Stimulated activated naive B cell treated with anti-CD40 and anti-IgM and Interleukin-4, amounts not matched to agents 10 μg/mL and 1 μg/mL and 100 μg/mL, for 72 hours (primary cell): ENCODE measurements at regions not wholly inside any gene's neighbourhood (a gene's known extent, or its start where the extent isn't known, plus 50 kb on each side); places are given as distances from the start of the nearest gene placed in this dataset.
"Not testable (repeated sequence)": the region's sequence is repeated elsewhere in the genome, so short reads cannot be mapped to it uniquely, and the experiment has no call there.

Experiments
- ATAC-seq, 2 donors: fragments of 150-1000 bp; cut with Tn5 transposase; replicated peaks; 2 replicates each; pipeline ENCODE4 v1.10.0; 2021; ENCODE audit warnings: moderate library complexity in 1 of 2
- DNase-seq: peaks from one replicate; pipeline ENCODE4 v3.0.0; 2021
- H3K27ac Mint-ChIP-seq: one replicate; pipeline ENCODE4 v1.8.0; 2022; ENCODE audit warnings: mild to moderate bottlenecking, mixed read lengths
- H3K27me3 Mint-ChIP-seq, 2 donors: one replicate each; pipeline ENCODE4 v1.8.0; 2022; ENCODE audit warnings: mixed read lengths in 2 of 2
- H3K36me3 Mint-ChIP-seq, 2 donors: one replicate each; pipeline ENCODE4 v1.8.0; 2022; ENCODE audit warnings: mixed read lengths in 2 of 2, mild to moderate bottlenecking in 1 of 2
- H3K4me1 Mint-ChIP-seq, 2 donors: one replicate each; pipeline ENCODE4 v1.8.0; 2022; ENCODE audit warnings: mixed read lengths in 2 of 2, mild to moderate bottlenecking in 1 of 2
- H3K4me3 Mint-ChIP-seq, 2 donors: one replicate each; pipeline ENCODE4 v1.8.0; 2022; ENCODE audit warnings: mild to moderate bottlenecking in 2 of 2, mixed read lengths in 2 of 2, moderate library complexity in 1 of 2
- H3K9me3 Mint-ChIP-seq, 2 donors: one replicate each; pipeline ENCODE4 v1.8.0; 2022; ENCODE audit warnings: mixed read lengths in 2 of 2, mild to moderate bottlenecking in 1 of 2

DNA sequence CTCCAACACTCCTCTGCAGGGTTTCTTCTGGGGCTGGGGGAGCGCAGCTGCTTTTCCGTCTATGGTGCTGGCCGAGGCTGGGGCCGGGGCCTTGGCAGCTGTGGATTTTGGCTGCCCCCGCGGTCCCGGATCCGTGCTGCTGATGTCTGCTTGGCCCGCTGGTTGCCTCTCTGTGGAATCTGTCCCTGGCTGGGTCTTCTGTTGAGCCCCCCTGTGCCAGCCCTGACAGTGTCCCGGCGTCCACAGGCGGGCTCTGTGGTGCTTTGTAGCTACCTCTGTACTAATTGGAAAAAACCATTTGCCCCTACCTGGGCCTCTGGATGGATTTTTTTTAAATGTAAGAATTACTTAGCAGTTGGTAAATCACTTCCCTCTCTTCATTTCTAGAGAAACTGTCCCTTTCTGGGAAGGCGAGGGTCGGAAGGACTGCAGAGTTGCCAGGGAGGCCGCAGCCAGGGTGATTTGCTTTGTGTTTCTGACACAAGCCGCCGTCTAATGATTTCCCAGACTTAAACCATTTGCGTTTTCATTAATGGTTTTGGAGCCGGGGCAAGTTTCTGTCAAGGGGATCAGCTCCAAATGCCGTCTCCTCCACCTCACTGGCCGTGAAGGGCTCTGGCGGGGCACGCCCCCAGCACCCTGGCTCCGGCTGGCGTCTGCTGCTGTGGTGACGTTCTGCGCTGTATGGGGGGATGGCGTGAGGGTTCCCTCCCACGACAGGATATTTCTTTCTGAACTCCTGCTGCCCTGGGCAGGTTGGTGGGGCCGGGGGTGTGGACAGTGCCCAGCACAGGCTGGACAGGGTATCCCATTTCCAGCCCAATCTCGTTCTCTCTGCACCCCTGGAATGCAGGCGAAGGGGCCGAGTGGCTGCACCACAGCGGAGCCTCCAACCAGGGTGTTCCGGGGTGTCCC is 201.7 kb downstream of the LAT start:
- not testable (repeated sequence) for H3K4me3 Mint-ChIP-seq, ATAC-seq, H3K4me1 Mint-ChIP-seq, H3K27ac Mint-ChIP-seq, DNase-seq, H3K9me3 Mint-ChIP-seq, H3K27me3 Mint-ChIP-seq
- H3K36me3 Mint-ChIP-seq = peaks cover 19 to 24% of the 10 kb centered on the region in 2 donors

DNA sequence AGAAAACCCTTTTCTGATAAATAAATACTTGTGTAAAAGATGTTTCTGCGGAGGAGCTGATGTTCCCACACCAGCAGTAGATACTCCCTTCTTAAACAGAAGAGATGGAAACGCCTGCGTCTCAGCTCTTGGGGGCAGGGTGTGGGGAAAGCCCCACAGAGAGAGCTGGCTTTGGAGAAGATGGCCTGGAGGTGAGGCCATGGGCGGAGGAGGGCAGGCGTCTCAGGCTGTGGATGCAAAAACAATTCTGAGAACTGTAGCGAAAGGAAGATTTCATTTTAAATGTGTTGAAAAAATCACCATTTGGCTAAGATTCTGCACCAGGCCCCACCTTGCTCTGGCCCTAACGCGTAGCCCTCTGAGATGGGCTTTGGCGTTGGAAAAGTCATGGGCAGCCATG is 201.0 kb downstream of the LAT start:
- not testable (repeated sequence) for H3K27ac Mint-ChIP-seq, H3K4me3 Mint-ChIP-seq, DNase-seq, H3K9me3 Mint-ChIP-seq, ATAC-seq, H3K27me3 Mint-ChIP-seq, H3K4me1 Mint-ChIP-seq
- H3K36me3 Mint-ChIP-seq = peaks cover 16 to 19% of the 10 kb centered on the region in 2 donors

DNA sequence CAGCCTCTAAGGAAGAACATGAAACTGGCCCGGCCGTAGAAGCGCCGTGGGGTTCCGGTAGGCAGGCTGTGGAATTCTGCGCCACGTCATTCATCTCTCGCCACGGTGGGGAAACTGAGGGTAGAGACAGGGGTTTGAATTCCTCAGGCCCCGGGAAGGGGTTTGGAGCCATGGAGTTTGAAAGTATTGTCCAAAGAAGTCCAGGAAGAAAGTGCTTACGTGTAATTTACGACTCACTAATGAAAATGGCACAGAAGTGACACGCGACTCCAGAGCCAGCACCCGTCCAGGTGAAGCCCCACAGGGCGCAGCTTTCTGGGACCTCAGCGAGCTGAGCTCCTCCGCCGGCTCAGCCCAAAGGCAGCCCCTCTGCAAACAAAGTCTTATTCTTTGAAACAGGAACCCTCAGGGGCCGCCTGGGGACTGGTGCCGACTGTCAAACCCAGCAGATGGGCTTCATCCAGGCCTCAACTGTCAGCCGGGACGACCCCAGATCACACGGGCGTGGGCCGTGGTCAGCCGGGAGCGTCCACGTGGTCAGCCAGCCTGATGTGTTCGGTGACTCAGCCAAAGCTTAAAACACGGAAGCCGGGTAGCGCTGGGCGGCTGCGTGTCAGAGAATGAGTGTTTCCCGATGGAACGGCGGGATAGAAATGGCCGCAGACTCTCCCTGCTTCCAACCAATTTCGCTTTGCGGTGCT is 200.0 kb downstream of the LAT start:
- Mint-ChIP-seq H3K36me3 (peaks cover 15 to 17% of the 10 kb centered on the region in 2 donors), H3K27ac (peak overlapping the region; percentile 25)
- H3K4me3 Mint-ChIP-seq, ATAC-seq, H3K4me1 Mint-ChIP-seq, DNase-seq, H3K27me3 Mint-ChIP-seq, H3K9me3 Mint-ChIP-seq: not testable (repeated sequence)

DNA sequence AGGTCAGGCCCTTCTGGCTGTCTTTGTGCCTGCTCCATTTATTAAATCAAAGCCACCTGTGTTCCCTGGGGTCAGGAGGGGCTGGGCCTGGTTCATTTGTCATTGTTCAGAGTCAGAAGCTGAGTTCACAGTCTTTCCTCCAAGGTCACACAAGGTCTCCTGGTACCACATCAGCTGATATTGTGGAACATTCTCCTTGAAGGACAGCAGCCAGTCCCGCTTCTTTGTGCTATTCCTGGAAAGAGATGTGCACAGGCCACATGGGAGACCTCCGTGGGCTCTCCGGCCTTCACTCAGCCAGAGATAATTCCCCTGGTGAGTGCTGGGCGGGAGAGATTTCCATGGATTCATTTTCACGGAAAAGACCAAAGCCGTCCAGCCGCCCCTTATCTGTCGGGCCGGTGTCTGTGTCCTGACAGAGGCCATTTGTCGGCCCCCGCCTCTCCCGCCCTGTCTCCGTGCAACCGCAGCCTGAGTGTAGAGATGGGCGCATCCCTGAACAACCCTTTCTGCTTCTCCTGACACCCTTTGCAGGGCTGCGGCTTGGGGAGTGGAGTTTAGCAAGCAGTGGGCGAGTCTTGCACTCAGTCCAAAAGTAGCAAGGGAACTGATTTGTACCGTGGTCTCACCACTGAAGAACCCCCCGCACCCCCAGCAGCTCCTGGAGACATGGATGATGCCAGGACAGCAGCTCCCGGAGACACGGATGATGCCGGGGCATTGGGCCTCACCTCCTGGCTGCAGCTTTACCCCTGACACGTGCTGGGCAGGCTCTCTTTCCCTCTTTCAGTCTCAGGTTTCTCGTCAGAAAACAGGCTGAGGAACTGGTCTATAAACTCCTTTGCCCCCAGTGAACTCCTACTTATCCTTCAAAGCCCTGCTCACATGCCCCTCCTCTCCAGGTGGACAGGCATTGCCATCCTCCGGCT is 198.4 kb downstream of the LAT start:
- peaks cover 9 to 17% of the 10 kb centered on the region in 2 donors for H3K36me3 Mint-ChIP-seq
- H3K27ac Mint-ChIP-seq, ATAC-seq, H3K4me1 Mint-ChIP-seq, H3K4me3 Mint-ChIP-seq, H3K9me3 Mint-ChIP-seq, H3K27me3 Mint-ChIP-seq, DNase-seq: not testable (repeated sequence)

DNA sequence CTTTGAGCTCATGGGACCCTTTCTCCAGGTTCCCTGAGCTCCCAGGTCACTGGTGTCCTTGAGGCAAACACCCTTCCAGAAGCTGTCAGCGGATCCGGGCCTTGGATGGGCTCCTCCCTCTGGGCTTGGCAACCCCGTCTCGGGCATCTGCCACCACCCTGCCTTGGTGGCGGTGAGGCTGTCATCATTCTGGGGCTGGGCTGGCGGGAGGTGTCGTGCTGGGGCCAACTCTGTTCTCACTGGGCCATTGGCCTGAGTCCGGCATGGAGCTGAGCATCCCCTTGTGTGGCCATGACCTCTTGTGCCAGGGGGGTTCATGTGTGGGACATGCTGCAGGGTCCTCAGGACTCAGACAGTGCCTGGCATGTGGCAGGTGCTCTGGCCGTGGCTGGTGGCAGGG is 197.6 kb downstream of the LAT start:
- Mint-ChIP-seq H3K27me3 (no peaks in the 10 kb centered on the region), H3K9me3 (no peaks in the 10 kb centered on the region), H3K36me3 (peaks cover 9 to 17% of the 10 kb centered on the region in 2 donors), H3K4me1 (no peaks in the 10 kb centered on the region), H3K4me3 (no peak overlapping the region), H3K27ac (no peak overlapping the region)
- DNase-seq (no peak), ATAC-seq (no peak)

DNA sequence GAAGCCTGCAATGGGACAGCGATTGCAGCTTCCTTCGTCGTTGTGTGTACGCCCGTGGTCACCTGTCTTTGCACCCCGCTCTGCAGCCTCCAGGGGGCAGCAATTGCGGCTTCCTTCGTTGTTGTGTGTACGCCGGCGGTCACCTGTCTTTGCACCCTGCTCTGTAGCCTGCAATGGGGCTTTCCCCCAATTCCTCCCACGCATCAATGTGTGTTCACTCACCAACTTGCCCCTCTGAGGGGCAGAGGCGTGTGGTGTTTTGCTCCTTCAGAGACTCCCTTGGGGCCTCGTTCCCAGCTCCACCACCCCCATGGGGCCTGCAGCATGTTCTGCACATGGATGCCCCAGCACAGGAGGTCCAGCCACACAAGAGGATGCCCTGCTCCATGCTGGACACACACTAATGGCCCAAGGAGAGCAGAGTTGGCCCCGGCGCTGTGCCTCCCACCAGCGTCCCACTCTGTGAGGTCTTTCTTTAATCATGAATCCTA is 197.1 kb downstream of the LAT start:
- H3K27me3 Mint-ChIP-seq, H3K4me3 Mint-ChIP-seq, DNase-seq, H3K4me1 Mint-ChIP-seq, H3K9me3 Mint-ChIP-seq: not testable (repeated sequence)
- Mint-ChIP-seq H3K36me3 (peaks cover 9 to 17% of the 10 kb centered on the region in 2 donors), H3K27ac (peak overlapping the region; percentile 62)
- peak; percentile 39 to 66 for ATAC-seq

DNA sequence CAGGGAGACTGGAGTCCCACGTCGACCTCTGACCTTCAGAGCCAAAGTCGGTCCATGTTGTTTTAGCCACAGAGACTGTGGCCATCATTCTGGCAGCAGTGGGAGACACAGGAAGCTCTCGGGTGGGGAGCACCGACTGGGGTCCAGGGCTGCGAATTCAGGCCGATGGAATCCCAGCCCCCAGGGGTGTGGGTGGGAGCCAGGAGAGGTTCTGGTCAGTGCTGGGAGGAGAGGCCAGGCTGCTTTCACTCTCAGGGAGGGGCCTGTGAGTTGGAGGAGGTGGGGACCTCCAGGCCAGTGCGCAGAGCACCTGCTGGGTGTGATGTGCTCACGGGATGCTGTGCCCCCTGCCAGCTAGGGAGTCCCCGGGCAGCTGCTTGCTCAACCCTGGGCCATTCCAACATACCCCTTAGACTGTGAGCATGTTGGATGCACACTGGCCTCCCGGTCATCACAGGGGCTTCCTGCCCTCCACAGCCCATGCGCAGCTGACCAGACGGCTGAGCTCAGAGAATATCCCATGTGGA is 196.5 kb downstream of the LAT start:
- H3K4me3 Mint-ChIP-seq, H3K9me3 Mint-ChIP-seq, DNase-seq, ATAC-seq, H3K4me1 Mint-ChIP-seq, H3K27ac Mint-ChIP-seq, H3K27me3 Mint-ChIP-seq: not testable (repeated sequence)
- peaks cover 13 to 18% of the 10 kb centered on the region in 2 donors for H3K36me3 Mint-ChIP-seq

DNA sequence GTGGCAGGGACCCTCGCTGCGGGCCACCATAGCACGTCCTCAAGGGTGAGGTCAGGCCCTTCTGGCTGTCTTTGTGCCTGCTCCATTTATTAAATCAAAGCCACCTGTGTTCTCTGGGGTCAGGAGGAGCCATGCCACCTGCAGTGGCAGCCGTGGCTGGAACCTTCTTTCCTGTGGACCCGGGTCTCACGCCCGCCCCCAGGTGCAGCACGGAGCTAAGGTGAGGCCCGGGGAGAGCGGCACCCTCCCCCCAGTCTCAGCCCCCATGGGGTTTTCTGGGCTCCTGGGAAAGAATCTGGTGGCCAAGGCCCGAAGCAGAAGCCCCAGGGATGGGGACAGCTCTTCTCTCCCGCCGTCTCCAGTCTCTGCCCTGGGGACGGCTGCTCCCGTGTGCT is 195.4 kb downstream of the LAT start:
- not testable (repeated sequence) for H3K27me3 Mint-ChIP-seq, H3K9me3 Mint-ChIP-seq, ATAC-seq, DNase-seq, H3K4me3 Mint-ChIP-seq, H3K4me1 Mint-ChIP-seq
- H3K36me3 Mint-ChIP-seq = peaks cover 20 to 21% of the 10 kb centered on the region in 2 donors
- H3K27ac Mint-ChIP-seq = peak overlapping the region; percentile 31

DNA sequence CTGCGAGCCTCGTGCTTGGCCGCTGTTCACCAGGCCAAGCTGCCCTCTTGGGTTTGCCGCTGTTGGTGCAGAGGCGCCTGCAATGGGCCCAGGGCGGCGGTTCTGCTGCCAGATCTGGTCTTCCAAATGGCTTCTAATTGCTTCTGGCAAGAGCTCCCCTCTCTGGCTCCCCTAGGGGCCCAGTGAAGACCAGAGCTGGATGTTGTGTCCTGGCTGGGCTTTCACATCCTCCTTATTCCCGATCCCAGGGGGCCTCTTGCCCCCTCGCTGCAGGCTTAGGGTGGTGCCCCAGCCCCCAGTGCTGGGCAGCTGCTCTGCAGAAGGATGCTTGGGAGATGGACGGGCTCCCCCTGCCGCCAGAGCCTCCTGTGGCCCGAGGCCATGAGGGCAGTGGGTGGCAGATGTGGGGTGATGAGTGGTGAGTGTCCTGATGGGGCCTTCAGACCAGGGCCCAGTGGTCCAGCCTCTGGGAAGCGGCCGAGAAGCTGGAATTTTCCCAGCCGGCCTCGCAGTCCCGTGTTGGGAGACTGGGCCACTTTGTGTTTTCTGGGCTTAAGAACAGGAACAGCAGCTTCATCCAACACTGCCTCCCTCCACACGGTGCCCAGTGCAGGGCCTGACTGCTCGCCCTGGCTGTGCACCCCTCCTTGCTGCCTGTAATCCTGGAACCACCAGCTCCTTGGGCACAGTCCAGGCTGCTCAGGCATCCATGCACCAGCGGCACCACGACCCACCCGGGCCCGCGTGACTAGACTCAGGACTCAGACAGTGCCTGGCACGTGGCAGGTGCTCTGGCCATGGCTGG is 194.8 kb downstream of the LAT start:
- Mint-ChIP-seq H3K27ac (peak overlapping the region; percentile 31), H3K36me3 (peaks cover 17 to 20% of the 10 kb centered on the region in 2 donors)
- ATAC-seq, H3K4me3 Mint-ChIP-seq, H3K4me1 Mint-ChIP-seq, DNase-seq, H3K9me3 Mint-ChIP-seq, H3K27me3 Mint-ChIP-seq: not testable (repeated sequence)

DNA sequence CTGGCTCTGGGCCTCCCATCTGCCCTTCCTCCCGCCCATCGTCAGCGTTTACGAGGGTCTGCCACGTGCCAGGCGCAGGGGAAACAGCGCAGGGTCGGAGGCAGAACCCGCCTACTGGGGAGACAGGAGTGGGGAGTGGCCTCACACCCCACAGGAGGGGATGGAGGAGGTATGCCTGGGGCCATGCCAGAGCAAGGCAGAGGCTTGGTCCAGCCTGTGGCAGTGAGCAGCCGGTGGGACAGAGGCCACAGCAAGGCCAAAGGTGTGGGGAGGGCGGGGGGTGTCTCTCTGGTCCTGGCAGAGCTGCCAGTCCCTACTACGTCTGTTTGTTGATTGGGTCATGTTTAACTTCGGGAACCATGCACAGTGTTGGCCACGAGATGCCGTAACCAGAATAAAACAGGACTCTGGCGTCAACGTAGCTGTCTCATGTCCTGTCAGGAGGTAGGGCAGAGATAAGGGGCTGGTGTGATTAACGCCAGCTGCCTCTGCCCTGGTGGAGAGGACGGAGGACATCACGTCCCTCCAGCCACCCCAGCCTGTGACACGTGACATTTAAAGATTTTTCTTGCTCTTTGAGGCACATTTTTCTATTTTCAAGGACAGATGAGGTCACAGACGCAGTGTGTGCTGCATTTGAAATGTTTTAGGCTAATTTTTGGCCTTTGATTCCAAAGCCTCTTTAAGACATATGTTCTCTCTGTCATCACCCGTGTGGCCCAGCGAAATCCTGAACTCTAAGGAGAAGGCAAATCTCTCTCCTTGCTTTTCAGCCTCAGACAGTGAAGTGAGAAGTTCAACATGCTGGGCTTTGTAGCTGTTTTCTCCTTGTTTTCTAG is 193.3 kb downstream of the LAT start:
- ATAC-seq, H3K4me1 Mint-ChIP-seq, DNase-seq, H3K27me3 Mint-ChIP-seq, H3K4me3 Mint-ChIP-seq, H3K27ac Mint-ChIP-seq, H3K9me3 Mint-ChIP-seq: not testable (repeated sequence)
- H3K36me3 Mint-ChIP-seq = peaks cover 18 to 26% of the 10 kb centered on the region in 2 donors

DNA sequence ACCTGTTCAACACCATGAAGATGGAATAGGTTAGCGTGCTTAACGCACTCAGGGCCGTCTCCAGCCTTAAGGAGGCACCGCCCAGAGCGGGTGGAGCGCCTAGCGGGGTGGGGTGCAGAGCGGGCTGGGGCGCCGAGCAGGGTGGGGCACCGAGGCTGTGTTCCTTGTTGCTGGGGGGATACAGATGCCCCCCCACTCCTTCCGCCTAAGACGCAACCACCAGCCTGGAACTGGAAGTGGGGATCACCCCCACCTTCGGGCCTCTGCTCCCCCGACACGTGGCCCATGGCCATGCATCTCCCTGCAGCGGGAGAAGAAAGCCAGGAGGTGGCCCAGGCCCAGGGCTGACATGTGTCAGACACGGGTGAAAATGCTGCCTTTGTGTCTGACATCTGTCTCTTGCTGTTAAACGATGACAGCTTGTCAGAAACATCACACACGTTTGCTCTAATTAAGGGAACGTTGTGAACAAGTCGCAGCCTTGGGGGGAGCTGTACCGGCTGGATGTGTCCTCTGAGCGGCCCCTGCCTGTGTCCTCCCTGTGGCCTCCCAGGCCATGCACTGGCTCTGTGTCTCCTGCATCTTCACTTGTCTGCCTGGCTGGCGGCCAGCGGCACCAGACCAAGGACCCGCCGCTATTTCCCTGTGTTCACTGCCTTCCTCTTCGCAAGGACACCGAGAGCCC is 192.5 kb downstream of the LAT start:
- not testable (repeated sequence) for H3K9me3 Mint-ChIP-seq, DNase-seq, H3K4me3 Mint-ChIP-seq, ATAC-seq, H3K27me3 Mint-ChIP-seq, H3K4me1 Mint-ChIP-seq, H3K27ac Mint-ChIP-seq
- H3K36me3 Mint-ChIP-seq = peaks cover 23 to 31% of the 10 kb centered on the region in 2 donors

DNA sequence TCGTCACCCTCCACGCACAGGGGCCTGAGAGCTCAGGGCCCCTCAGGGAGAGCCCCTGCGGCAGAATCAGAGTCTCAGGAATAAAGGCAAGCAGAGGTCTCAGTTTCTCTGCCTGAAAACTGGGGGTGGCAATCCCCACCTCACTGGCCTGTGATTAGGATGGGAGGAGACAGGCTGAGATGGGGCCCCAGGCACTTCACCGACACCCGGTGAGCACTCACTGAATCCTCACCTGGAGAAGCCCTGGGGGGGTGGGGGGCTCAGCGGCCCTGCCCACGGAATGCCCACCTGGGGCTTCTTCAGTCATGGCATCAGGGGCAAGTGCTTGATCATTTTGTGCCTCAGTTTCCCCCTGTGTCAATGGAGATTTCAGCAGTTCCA is 192.0 kb downstream of the LAT start:
- not testable (repeated sequence) for H3K4me3 Mint-ChIP-seq, ATAC-seq, H3K27me3 Mint-ChIP-seq, H3K27ac Mint-ChIP-seq, DNase-seq, H3K4me1 Mint-ChIP-seq, H3K9me3 Mint-ChIP-seq
- peaks cover 22 to 32% of the 10 kb centered on the region in 2 donors for H3K36me3 Mint-ChIP-seq
